NOMO-1 (cell line): ENCODE measurements at regions not wholly inside any gene's neighbourhood (a gene's known extent, or its start where the extent isn't known, plus 50 kb on each side); places are given as distances from the start of the nearest gene placed in this dataset.

Source experiments
- DNase-seq, 2 experiments: peaks; one replicate each; lab custom pipeline; 2025; ENCODE audit not compliant: unreplicated experiment in 2 of 2; lab: John Stamatoyannopoulos, UW

- DNase-seq, result peak; percentile 2 to 6
Measured at GRCh38 chr11:69242266-69242920, 51.6 kb upstream of the MYEOV start.

DNA sequence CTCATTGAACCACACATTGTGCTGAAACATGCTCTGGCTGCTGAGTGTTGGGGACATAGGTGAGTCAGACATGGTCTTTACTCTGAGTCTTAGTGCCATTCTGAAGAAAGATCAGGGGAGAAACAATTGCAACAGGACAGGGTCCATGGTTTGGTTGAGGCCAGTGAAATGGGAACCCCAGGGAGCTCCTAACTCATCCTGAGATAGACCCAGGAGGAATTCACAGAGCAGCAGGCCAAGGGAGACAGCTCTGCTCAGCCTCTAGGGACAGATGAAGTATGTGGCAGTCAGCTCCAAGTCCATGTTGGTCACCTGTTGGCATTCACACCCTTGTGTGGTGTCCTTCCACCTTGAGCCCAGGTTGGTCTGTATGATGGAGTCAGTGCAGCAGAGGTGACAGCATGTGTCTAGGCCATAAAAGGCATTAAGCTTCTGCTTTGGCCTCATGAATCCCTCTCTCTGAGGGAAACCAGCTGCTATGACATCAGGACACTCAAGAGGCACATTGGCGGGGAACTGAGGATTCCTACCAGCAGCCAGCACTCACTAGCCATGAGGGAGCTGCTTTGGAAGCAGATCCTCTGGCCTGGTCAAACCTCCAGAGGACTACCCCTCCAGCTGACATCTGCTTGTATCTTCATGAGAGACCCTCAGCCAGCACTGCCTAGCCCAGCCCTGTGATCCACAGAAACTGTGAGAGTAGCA, 50.3 kb upstream of the MYEOV start:
- DNase-seq, result no peak
